Gastrocnemius medialis (tissue), 4 donors: ENCODE measurements at regions not wholly inside any gene's neighbourhood (a gene's known extent, or its start where the extent isn't known, plus 50 kb on each side); places are given as distances from the start of the nearest gene placed in this dataset.

Experiments used
- CTCF ChIP-seq, 5 experiments: fragments of 450-650 bp in 3 of 5; fragments of 200-600 bp in 2 of 5; sonication (generic) in 2 of 5; IDR thresholded peaks in 4 of 5; conservative IDR thresholded peaks in 1 of 5; 1 replicate in 4 of 5; 2 replicates in 1 of 5; pipeline ENCODE4 v1.5.1; 2016 to 2019; ENCODE audit warnings: antibody characterized with exemption in 5 of 5, mild to moderate bottlenecking in 3 of 5, moderate library complexity in 3 of 5
- POLR2A ChIP-seq, 2 donors: fragments of 450-650 bp; IDR thresholded peaks; one replicate each; pipeline ENCODE4 v1.6.1; 2017; ENCODE audit warnings: antibody characterized with exemption in 2 of 2, mild to moderate bottlenecking in 2 of 2, moderate library complexity in 2 of 2

- TF ChIP-seq CTCF (IDR thresholded peaks at IDR 0.05 in 4 of 5, conservative IDR thresholded peaks at IDR 0.05 in 1 of 5) = no peak
- no peak for TF ChIP-seq POLR2A (IDR thresholded peaks at IDR 0.05)
These were observed 327.2 kb upstream of the PKDCC start for GRCh38 chr2:41720331-41721251.
